ENCODE measurements at regions not wholly inside any gene's neighbourhood (a gene's known extent, or its start where the extent isn't known, plus 50 kb on each side); places are given as distances from the start of the nearest gene placed in this dataset.

- no peak for DNase-seq (ENCODE audit: low read depth)
Measured at GRCh38 chr2:196318517-196319377, 147.4 kb upstream of the STK17B start.

GRCh38 chr2:196322973-196323810, 151.8 kb upstream of the STK17B start:
- no peak for DNase-seq (ENCODE audit: low read depth)

DNA sequence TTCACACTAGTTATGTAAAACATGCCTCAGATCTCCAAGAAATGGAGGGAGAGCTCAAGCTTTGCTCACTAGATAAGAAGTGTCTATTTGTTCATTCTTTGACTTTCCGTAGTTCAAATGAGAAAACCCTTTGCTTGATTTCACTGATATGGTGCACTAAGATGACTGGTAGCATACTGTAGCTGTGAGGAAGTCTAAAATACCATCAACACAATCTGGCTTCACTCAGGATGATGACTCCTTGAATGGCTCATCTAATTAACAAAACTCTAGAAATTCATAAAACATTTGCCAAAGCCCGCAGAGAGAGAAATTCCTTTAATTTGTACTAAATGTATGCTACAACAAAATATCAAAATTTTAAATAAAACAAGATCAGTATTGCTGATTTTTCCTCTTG, 152.8 kb upstream of the STK17B start:
- no peak for DNase-seq (ENCODE audit: low read depth)

DNA sequence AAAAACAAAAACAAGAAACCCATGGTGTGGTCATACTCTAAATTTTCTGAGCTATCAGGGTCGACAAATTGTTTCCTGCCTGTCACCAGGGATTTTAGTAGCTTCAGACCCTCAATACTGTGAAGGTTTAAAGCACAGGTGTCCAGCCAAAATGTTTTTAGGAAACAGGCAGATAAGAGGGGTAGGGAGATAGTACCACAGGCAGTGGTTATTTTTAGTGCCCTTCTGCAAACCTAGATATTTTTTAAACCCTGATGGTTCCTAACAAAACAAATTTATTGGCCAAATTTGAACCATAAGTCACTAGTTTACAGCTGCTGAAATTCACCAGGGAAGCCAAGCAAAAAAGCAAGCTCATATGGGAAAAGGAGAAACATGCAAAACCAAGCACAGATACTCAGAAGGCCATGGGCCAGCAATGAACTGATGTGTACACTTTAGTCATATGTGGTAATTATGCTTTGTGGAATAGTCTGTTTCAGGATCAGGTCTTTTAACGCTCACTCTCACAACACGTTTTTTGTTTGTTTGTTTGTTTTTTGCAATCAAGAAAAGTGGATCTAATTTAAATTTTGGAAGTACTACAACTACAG, 156.8 kb upstream of the STK17B start:
- DNase-seq (ENCODE audit: low read depth): no peak

DNA sequence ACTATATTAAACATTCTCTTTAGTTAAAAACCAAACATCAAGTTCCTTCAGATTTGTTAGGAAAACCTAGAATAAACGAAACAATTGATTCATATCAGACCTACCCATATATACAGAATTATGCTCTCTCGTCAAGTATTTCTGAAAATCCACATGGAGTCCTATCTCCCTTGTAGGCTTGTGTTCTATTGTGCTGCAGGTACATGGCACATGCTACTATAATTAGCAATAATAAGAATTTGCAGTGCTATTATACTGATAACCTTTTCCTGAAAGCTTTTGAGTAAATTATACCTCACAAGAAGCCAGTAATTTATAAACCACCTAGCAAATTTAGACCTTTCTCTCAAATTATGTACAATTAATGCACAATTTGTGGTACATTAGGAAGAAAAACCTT, 158.6 kb upstream of the STK17B start:
- no peak for DNase-seq (ENCODE audit: low read depth)

DNA sequence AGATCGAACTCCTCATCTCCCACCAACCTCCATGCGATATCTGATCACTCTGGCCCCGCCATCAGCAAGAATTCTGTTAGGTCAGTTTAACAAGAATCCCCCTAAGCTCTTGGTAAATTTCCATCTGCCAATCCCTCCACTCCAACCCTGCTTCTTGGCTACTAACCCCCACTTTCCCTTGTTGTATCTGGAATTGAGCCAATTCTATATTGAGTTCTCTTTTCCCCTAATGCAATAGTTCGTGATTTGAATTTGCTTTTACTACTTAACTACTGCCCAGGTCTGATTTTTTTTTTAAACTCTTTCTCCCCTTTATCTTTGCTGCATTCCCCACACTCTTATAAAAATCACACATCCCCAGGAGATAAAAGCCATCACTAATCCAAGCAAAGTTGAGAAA, 159.3 kb upstream of the STK17B start:
- no peak for DNase-seq (ENCODE audit: low read depth)

DNA sequence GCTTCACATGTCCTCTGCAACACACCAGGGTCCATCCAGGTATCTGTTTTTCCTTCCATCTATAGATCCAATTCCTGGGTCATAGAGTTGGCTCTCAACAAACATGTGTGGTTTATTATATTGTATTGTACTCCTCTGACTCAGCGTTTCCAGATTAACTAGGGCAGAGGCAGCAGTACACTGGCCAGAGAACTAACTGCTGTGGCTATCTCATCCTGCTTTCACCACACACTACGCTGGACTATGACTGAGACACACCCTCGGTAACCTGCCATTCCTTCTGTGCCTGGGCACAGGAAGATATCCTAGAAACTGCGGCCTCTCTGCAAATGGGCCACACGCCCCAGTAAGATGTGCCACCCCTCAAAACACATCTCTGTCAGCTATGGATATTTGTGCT, 159.8 kb upstream of the STK17B start:
- no peak for DNase-seq (ENCODE audit: low read depth)

GRCh38 chr2:196331851-196332250, 160.5 kb upstream of the STK17B start:
- no peak for DNase-seq (ENCODE audit: low read depth)

DNA sequence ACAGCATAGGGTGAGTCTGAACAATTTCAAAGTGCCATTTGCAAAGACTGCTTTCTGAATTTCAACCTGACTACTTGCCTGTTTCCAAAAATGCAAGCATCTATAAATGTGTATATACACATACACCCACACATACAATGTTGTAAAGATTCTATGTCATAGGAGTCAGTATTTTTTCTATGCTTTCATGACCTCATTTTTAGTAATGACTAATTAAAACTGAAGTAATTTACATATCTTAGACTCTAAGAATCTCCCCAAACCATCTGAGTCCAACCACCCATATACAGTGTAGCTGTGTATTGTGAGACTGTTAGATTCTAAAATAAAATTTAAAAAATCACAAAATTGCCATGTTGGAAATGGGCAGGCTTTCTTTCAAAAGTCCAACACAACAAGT, 162.0 kb upstream of the STK17B start:
- no peak for DNase-seq (ENCODE audit: low read depth)

DNA sequence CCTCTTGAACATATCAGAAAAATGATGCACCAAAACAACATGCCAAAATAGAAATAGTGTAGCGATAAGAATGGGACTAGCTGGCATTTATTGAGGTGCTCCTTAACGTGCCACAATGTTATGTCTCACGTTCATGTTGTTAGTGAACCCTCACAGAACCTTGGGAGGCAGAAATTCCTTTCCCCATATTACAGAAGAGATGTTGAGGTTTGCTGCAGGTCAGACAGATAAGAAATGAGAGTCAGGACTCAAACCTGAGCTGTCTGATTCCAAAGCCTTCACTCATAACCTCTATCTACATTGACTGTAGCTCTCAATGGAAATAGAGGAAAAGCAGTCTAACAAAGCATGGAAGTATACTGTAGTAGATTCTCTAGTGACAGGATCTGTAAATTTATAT, 163.3 kb upstream of the STK17B start:
- DNase-seq (ENCODE audit: low read depth): no peak

DNA sequence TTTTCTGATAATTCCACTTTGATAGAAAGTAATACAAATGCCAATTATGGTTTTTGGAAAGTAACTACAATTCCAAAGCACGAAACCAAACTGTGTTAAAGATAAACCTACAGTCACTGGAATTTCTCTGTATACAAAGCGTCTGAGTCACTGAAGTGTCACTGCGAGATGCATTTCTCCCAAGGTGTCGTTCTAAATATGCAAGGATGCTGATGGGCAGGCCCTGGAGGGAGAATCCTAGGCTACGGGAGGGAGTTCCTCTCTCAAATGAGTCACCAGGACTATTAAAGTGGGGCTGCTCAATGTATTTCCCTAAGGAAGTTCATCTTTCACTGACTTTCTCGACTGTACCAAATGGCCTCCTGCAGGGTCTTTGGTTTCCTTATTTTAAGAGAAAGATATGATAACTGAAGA, 163.8 kb upstream of the STK17B start:
- DNase-seq (ENCODE audit: low read depth): no peak

GRCh38 chr2:196336207-196336606, 164.8 kb upstream of the STK17B start:
- DNase-seq (ENCODE audit: low read depth): no peak

DNA sequence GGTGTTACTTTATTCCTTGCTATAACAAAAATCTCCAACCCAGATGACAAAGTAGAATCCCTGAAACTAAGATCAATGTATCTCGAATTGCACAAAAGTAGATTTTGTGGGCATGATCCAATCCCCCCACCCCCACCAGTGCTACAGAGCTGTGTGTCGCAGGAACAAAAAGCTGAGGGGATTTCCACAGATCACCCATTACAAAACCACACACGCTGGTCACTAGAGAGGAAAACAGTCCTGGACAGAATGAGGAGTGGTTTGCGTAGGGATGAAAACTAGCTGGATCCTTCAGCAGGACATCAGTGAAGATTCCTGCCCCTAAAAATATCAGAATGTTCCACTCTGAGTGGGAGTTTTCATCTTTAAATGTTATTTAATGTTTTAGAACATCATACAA, 165.3 kb upstream of the STK17B start:
- DNase-seq (ENCODE audit: low read depth): no peak

DNA sequence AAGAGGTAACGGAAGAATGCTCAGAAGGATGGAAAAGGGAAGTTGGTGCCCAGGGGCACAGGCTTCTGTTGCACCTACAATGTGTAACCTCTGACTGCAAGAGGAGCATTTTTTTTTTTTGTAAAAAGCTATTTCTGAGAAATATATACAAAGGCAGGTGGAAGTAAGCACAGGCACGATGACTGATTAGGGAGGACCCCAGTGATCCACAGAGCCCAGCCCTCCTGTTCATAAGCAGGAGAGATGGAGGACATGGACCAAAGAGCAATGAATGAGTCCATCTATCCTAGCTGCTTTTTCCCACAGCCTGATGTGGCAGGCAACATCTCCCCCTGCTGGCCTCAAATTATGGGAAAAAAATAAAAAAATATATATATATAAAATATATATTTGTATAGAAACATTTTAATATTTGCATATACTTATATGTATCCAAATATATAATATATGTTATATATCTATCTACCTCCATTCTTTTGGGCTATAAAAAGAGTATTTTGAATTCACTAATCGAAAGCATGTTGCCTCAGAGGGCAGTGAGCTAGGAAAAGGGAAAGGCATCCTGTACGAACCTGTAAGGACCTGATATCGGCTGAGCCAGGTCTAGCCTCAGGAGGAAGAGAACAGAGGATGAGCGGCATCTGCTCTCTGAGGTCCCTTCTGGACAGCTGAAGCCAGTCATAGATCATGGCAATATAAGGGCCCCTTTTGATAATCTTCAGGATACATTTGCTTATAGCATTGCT, 166.0 kb upstream of the STK17B start:
- no peak for DNase-seq (ENCODE audit: low read depth)

- no peak for DNase-seq (ENCODE audit: low read depth)
Measured at GRCh38 chr2:196338440-196338839, 167.1 kb upstream of the STK17B start.

DNA sequence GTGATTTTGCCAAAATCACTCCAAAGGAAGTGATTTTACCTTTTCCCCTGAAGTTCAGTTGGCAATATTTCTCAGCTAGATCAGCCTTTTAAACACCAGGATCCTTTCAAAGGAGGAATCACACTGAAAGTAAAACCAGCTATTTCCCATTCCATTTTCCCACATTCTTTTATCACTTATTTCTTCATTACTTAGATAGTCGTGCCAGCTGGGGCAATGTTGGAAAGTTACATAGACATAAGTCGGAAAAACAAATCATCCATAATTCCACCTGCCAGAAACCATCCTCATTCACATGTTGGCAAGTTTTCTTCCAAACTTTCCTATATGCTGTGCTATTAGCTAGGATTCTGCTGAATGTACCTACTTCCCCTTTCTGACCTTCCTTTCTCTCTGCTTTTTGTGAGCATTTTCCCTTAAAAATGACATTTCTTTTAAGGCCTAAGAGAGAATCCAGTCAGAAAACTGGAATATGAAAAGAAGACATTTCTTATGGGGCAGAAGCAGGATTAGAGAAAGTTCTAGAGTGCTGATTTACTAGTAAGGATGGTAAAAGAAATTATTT, 170.0 kb upstream of the STK17B start:
- no peak for DNase-seq (ENCODE audit: low read depth)

DNA sequence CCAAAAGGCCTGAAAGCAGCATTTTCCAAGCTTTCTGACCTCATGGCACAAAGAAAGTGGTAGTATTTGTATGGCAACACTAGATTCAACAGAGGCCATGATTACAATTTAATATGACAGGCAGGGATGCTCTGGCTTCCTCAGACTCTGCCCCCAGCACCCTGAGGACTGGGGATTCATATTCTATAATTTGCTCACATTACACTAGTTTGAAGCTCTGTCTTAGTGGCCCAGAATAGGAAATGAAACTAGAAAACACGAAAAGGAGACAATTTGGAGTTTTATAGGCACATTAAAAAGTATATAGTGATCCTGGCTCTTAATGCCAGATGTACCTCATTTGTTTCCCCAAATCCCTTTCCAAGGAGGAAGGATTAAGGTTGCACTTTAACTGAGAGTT, 173.0 kb upstream of the STK17B start:
- DNase-seq (ENCODE audit: low read depth): no peak

GRCh38 chr2:196353717-196354116, 182.3 kb upstream of the STK17B start:
- DNase-seq (ENCODE audit: low read depth): no peak

DNA sequence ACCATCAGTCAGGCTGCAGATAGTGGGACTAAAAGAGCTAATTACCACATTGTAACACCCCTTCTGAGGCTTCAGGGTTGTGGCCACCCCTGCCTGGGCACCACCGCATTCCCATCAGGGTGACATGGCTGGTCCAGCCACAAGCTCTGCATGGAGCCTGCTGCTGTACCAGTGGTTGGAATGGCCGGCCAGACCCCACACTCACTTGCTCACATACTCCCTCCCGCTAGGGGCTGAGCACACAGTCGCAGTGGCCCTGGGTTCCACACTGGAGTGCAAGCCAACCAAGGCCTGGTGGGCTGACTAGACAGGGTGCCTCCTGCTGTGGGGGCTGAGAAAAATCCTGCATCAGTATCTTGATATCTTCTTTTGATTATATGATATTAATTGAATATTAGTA, 182.8 kb upstream of the STK17B start:
- DNase-seq (ENCODE audit: low read depth): no peak

- DNase-seq (ENCODE audit: low read depth): no peak
Measured at GRCh38 chr2:196356332-196356731, 185.0 kb upstream of the STK17B start.

- DNase-seq (ENCODE audit: low read depth): no peak
Measured at GRCh38 chr2:196360650-196361049, 189.3 kb upstream of the STK17B start.
